Colonic mucosa (tissue), 4 donors: ENCODE measurements at regions not wholly inside any gene's neighbourhood (a gene's known extent, or its start where the extent isn't known, plus 50 kb on each side); places are given as distances from the start of the nearest gene placed in this dataset.

Source experiments
- DNase-seq: peaks from one replicate; pipeline ENCODE4 v3.0.0-alpha.2; 2020
- H3K27ac ChIP-seq: fragments of 200-600 bp; one replicate; pipeline ENCODE4 v1.8.0; 2021
- H3K27me3 ChIP-seq: fragments of 200-600 bp; one replicate; pipeline ENCODE4 v1.8.0; 2021
- H3K36me3 ChIP-seq: fragments of 200-600 bp; one replicate; pipeline ENCODE4 v1.8.0; 2021
- H3K4me1 ChIP-seq: fragments of 200-600 bp; one replicate; pipeline ENCODE4 v1.8.0; 2021; ENCODE audit warnings: mild to moderate bottlenecking
- H3K4me3 ChIP-seq: fragments of 200-600 bp; one replicate; pipeline ENCODE4 v1.8.0; 2021
- H3K9ac ChIP-seq, 2 donors: one replicate each; pipeline ENCODE4 v1.7.0; 2013; ENCODE audit warnings: control low read depth in 2 of 2, low read depth in 2 of 2, low read length in 2 of 2
- H3K9me3 ChIP-seq: fragments of 200-600 bp; one replicate; pipeline ENCODE4 v1.8.0; 2021
- CTCF ChIP-seq: fragments of 200-600 bp; IDR thresholded peaks from one replicate; pipeline ENCODE4 v1.8.0; 2022; ENCODE audit warnings: antibody characterized with exemption, mild to moderate bottlenecking
- intact Hi-C: fragments of 100-400 bp; cut with DNase I; formaldehyde crosslinking; loops from one replicate; pipeline ENCODE4 v1.14.1; 2022
- donor health status: healthy.
- donor health status: DM: no; HTN: no; CAD: no.
- donor health status: DM: no; HTN: no; CAD: no.

- no peak for TF ChIP-seq CTCF
- Histone ChIP-seq H3K4me1 (no peaks in the 10 kb centered on the region), H3K36me3 (no peaks in the 10 kb centered on the region), H3K4me3 (no peak overlapping the region), H3K9ac (no peak overlapping the region), H3K27ac (no peak overlapping the region), H3K9me3 (no peaks in the 10 kb centered on the region), H3K27me3 (no peaks in the 10 kb centered on the region)
- intact Hi-C loops: no loop called here
- no peak for DNase-seq
Observed at GRCh38 chr10:128839134-128839533, 627.9 kb upstream of the MGMT start.

GRCh38 chr10:128839701-128840100 lies 627.3 kb upstream of the MGMT start:
- Histone ChIP-seq H3K27me3 (no peaks in the 10 kb centered on the region), H3K27ac (no peak overlapping the region), H3K9ac (no peak overlapping the region), H3K9me3 (no peaks in the 10 kb centered on the region), H3K4me3 (no peak overlapping the region), H3K36me3 (no peaks in the 10 kb centered on the region), H3K4me1 (no peaks in the 10 kb centered on the region)
- no peak for DNase-seq
- intact Hi-C loops: loop anchor here (5.0 kb wide), 1 partner anchor 207 kb away; no protein-coding TSS in a partner anchor
- no peak for TF ChIP-seq CTCF

GRCh38 chr10:128843972-128844371 lies 623.1 kb upstream of the MGMT start:
- Histone ChIP-seq H3K4me1 (no peaks in the 10 kb centered on the region), H3K4me3 (no peak overlapping the region), H3K9ac (no peak overlapping the region), H3K9me3 (no peaks in the 10 kb centered on the region), H3K27ac (no peak overlapping the region), H3K36me3 (no peaks in the 10 kb centered on the region), H3K27me3 (no peaks in the 10 kb centered on the region)
- no peak for DNase-seq
- no peak for TF ChIP-seq CTCF
- intact Hi-C loops: loop anchor here (5.0 kb wide), 1 partner anchor 212 kb away; no protein-coding TSS in a partner anchor

GRCh38 chr10:128846927-128847326 lies 620.1 kb upstream of the MGMT start:
- Histone ChIP-seq H3K4me3 (no peak overlapping the region), H3K9me3 (no peaks in the 10 kb centered on the region), H3K36me3 (no peaks in the 10 kb centered on the region), H3K27ac (no peak overlapping the region), H3K27me3 (no peaks in the 10 kb centered on the region), H3K4me1 (no peaks in the 10 kb centered on the region), H3K9ac (no peak overlapping the region)
- TF ChIP-seq CTCF: no peak
- intact Hi-C loops: no loop called here
- no peak for DNase-seq

GRCh38 chr10:128848810-128849209 lies 618.2 kb upstream of the MGMT start:
- no peak overlapping the region for H3K9ac ChIP-seq
- intact Hi-C loops: no loop called here
- H3K4me3 ChIP-seq: no peak overlapping the region
- no peaks in the 10 kb centered on the region for H3K9me3 ChIP-seq
- H3K36me3 ChIP-seq: no peaks in the 10 kb centered on the region
- DNase-seq: no peak
- no peaks in the 10 kb centered on the region for H3K4me1 ChIP-seq
- no peaks in the 10 kb centered on the region for H3K27me3 ChIP-seq
- TF ChIP-seq CTCF: no peak
- no peak overlapping the region for H3K27ac ChIP-seq

- H3K4me1 ChIP-seq: no peaks in the 10 kb centered on the region
- intact Hi-C loops: loop anchor here (10.0 kb wide), 1 partner anchor 296 kb away; no protein-coding TSS in a partner anchor
- H3K4me3 ChIP-seq: no peak overlapping the region
- no peak overlapping the region for H3K9ac ChIP-seq
- H3K27ac ChIP-seq: no peak overlapping the region
- no peaks in the 10 kb centered on the region for H3K9me3 ChIP-seq
- H3K27me3 ChIP-seq: no peaks in the 10 kb centered on the region
- no peak for TF ChIP-seq CTCF
- no peaks in the 10 kb centered on the region for H3K36me3 ChIP-seq
- no peak for DNase-seq
Observed at GRCh38 chr10:128850647-128851046, 616.4 kb upstream of the MGMT start.
